D721Med (cell line): ENCODE measurements at regions not wholly inside any gene's neighbourhood (a gene's known extent, or its start where the extent isn't known, plus 50 kb on each side); places are given as distances from the start of the nearest gene placed in this dataset.

Experiments
- DNase-seq: peaks from one replicate; pipeline ENCODE4 v3.0.0; 2011; ENCODE audit warnings: low spot score; ENCODE audit not compliant: insufficient read length
- FAIRE-seq: peaks from 2 replicates; lab custom pipeline; 2011; peaks lifted over from hg19 to GRCh38; lab: Jason Lieb, UNC
- TF ChIP-seq, protein P1 (sequence below): IDR thresholded peaks from 2 replicates; pipeline ENCODE4 v1.5.1; 2012; ENCODE audit warnings: mild to moderate bottlenecking, control low read depth; ENCODE audit not compliant: insufficient read depth; ENCODE audit errors: missing control alignments

- TF ChIP-seq, protein P1, sequence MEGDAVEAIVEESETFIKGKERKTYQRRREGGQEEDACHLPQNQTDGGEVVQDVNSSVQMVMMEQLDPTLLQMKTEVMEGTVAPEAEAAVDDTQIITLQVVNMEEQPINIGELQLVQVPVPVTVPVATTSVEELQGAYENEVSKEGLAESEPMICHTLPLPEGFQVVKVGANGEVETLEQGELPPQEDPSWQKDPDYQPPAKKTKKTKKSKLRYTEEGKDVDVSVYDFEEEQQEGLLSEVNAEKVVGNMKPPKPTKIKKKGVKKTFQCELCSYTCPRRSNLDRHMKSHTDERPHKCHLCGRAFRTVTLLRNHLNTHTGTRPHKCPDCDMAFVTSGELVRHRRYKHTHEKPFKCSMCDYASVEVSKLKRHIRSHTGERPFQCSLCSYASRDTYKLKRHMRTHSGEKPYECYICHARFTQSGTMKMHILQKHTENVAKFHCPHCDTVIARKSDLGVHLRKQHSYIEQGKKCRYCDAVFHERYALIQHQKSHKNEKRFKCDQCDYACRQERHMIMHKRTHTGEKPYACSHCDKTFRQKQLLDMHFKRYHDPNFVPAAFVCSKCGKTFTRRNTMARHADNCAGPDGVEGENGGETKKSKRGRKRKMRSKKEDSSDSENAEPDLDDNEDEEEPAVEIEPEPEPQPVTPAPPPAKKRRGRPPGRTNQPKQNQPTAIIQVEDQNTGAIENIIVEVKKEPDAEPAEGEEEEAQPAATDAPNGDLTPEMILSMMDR = no peak
- FAIRE-seq (no peak), DNase-seq (no peak)
Observed at GRCh38 chr13:74869846-74870245, 612.1 kb downstream of the TBC1D4 start.

GRCh38 chr13:74868049-74868448 lies 613.9 kb downstream of the TBC1D4 start:
- FAIRE-seq (no peak), DNase-seq (no peak)

GRCh38 chr13:74867460-74867859 lies 614.5 kb downstream of the TBC1D4 start:
- DNase-seq (no peak), FAIRE-seq (no peak)
- TF ChIP-seq, protein P1 = no peak

More at GRCh38 chr13:74868049-74868448, 613.9 kb downstream of the TBC1D4 start:
- TF ChIP-seq, protein P1 = no peak

- no peak for FAIRE-seq
- no peak for DNase-seq
Observed at GRCh38 chr13:74866101-74866500, 615.9 kb downstream of the TBC1D4 start.

DNA sequence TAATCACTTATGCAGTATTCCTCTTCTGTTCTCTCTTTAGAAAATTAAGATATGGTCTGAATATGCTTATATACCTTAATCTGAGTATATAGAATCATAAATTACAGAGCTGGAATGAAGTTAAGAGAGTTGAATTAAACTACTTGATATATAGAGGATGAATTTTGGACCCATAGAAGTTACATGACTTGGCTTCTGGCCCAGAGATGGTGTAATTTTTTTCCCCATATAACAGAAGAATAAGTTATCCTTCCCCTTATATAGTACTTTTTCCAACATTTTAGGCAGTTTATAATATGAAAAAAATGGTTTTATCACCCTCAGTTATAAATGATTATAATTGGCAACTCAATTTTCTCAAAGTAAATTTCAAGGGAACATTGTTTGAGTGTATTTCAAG lies 616.3 kb downstream of the TBC1D4 start:
- DNase-seq (no peak), FAIRE-seq (no peak)
- TF ChIP-seq, protein P1 = no peak

More at GRCh38 chr13:74866101-74866500, 615.9 kb downstream of the TBC1D4 start:
- TF ChIP-seq, protein P1 = no peak

DNA sequence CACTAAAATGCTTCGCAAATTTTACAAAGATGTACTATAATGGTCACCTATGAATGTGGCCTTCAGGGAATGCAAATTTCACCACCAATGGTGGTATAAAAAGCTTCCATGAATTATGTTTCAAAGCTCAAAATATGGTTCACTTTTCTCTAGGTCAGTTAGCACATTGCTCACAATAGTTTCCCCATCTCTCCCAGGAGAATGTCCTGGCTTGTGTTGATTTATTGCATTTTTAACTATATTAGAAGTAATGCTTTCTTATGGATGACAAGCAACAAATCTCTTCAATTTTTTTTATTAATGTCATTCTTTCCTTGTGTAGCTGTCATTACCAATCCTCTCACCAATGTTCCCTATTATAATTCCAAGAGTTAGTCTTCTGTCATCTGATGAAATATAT lies 621.2 kb downstream of the TBC1D4 start:
- DNase-seq = no peak
- TF ChIP-seq, protein P1 = no peak
- no peak for FAIRE-seq

- FAIRE-seq (no peak), DNase-seq (no peak)
- TF ChIP-seq, protein P1 = no peak
Observed at GRCh38 chr13:74850893-74851292, 631.1 kb downstream of the TBC1D4 start.
